Sigmoid colon (tissue), 4 donors: ENCODE measurements at regions not wholly inside any gene's neighbourhood (a gene's known extent, or its start where the extent isn't known, plus 50 kb on each side); places are given as distances from the start of the nearest gene placed in this dataset.

ENCODE experiments used
- EP300 ChIP-seq, 4 donors: sonication (generic); formaldehyde crosslinking; IDR thresholded peaks; one replicate each; pipeline ENCODE4 v1.6.1; 2017; ENCODE audit warnings: antibody characterized with exemption in 4 of 4
- POLR2A ChIP-seq, 2 donors: fragments of 450-650 bp; IDR thresholded peaks; one replicate each; pipeline ENCODE4 v1.6.1; 2016; ENCODE audit warnings: antibody characterized with exemption in 2 of 2, mild to moderate bottlenecking in 2 of 2, moderate library complexity in 2 of 2
- TF ChIP-seq, protein P1 (sequence below), 4 experiments: fragments of 450-650 bp in 3 of 4; fragments of 200-600 bp in 1 of 4; IDR thresholded peaks; one replicate each; pipeline ENCODE4 v1.5.1; 2016 to 2019; ENCODE audit warnings: antibody characterized with exemption in 4 of 4, mild to moderate bottlenecking in 3 of 4, moderate library complexity in 2 of 4

GRCh38 chr4:30837131-30837539, 117.0 kb downstream of the PCDH7 start:
- TF ChIP-seq, protein P1, sequence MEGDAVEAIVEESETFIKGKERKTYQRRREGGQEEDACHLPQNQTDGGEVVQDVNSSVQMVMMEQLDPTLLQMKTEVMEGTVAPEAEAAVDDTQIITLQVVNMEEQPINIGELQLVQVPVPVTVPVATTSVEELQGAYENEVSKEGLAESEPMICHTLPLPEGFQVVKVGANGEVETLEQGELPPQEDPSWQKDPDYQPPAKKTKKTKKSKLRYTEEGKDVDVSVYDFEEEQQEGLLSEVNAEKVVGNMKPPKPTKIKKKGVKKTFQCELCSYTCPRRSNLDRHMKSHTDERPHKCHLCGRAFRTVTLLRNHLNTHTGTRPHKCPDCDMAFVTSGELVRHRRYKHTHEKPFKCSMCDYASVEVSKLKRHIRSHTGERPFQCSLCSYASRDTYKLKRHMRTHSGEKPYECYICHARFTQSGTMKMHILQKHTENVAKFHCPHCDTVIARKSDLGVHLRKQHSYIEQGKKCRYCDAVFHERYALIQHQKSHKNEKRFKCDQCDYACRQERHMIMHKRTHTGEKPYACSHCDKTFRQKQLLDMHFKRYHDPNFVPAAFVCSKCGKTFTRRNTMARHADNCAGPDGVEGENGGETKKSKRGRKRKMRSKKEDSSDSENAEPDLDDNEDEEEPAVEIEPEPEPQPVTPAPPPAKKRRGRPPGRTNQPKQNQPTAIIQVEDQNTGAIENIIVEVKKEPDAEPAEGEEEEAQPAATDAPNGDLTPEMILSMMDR (IDR thresholded peaks at IDR 0.05): no peak
- TF ChIP-seq EP300 (IDR thresholded peaks at IDR 0.05) (no peak), POLR2A (IDR thresholded peaks at IDR 0.05) (no peak)
